GM23338 (cell line): ENCODE measurements at regions not wholly inside any gene's neighbourhood (a gene's known extent, or its start where the extent isn't known, plus 50 kb on each side); places are given as distances from the start of the nearest gene placed in this dataset.

Experiments
- ATAC-seq: fragments of 200-7000 bp; cut with Tn5 transposase; 3 replicates; pipeline ENCODE4 v1.9.1; 2020
- DNase-seq: peaks from one replicate; pipeline ENCODE4 v3.0.0-alpha.2; 2015; ENCODE audit warnings: low spot score
- H2AFZ ChIP-seq: fragments of 200-600 bp; sonication (generic); 2 replicates; pipeline ENCODE4 v1.8.0; 2016; ENCODE audit warnings: antibody characterized with exemption, mild to moderate bottlenecking, moderate library complexity
- H3F3A ChIP-seq: fragments of 200-600 bp; sonication (generic); replicated peaks from 2 replicates; pipeline ENCODE4 v1.8.0; 2017; ENCODE audit warnings: antibody characterized with exemption, mixed run types, low read depth
- H3K27ac ChIP-seq: fragments of 200-600 bp; sonication (generic); 2 replicates; pipeline ENCODE4 v1.6.1; 2016; ENCODE audit warnings: low read depth
- H3K27me3 ChIP-seq: fragments of 200-600 bp; sonication (generic); 2 replicates; pipeline ENCODE4 v1.8.0; 2016; ENCODE audit warnings: mild to moderate bottlenecking, mixed run types, moderate library complexity; ENCODE audit not compliant: insufficient read depth
- H3K36me3 ChIP-seq: fragments of 200-600 bp; sonication (generic); 2 replicates; pipeline ENCODE4 v1.8.0; 2016; ENCODE audit warnings: mild to moderate bottlenecking; ENCODE audit not compliant: insufficient read depth
- H3K4me1 ChIP-seq: fragments of 200-600 bp; sonication (generic); 2 replicates; pipeline ENCODE4 v1.8.0; 2016; ENCODE audit warnings: mild to moderate bottlenecking, moderate library complexity; ENCODE audit not compliant: insufficient read depth
- H3K4me2 ChIP-seq: fragments of 200-600 bp; sonication (generic); 2 replicates; pipeline ENCODE4 v1.7.1; 2017; ENCODE audit warnings: mixed run types
- H3K4me3 ChIP-seq: fragments of 200-600 bp; sonication (generic); 2 replicates; pipeline ENCODE4 v1.6.1; 2016; ENCODE audit warnings: mixed run types
- H3K79me2 ChIP-seq: fragments of 200-600 bp; sonication (generic); replicated peaks from 2 replicates; pipeline ENCODE4 v1.8.0; 2017; ENCODE audit warnings: mild to moderate bottlenecking; ENCODE audit not compliant: insufficient read depth
- H3K9me2 ChIP-seq: fragments of 200-600 bp; sonication (generic); 2 replicates; pipeline ENCODE4 v1.8.0; 2017; ENCODE audit not compliant: insufficient read depth
- H4K20me1 ChIP-seq: fragments of 200-600 bp; sonication (generic); replicated peaks from 2 replicates; pipeline ENCODE4 v1.8.0; 2017; ENCODE audit warnings: mild to moderate bottlenecking; ENCODE audit not compliant: insufficient read depth
- H3K27ac Mint-ChIP-seq: 2 replicates; pipeline ENCODE4 v1.8.0; 2020; ENCODE audit warnings: inconsistent platforms, mild to moderate bottlenecking, moderate library complexity, mixed read lengths
- H3K27me3 Mint-ChIP-seq: 3 replicates; pipeline ENCODE4 v1.8.0; 2022; ENCODE audit warnings: low read depth, mild to moderate bottlenecking, moderate library complexity, mixed read lengths, inconsistent platforms; ENCODE audit not compliant: insufficient read depth, poor library complexity
- H3K36me3 Mint-ChIP-seq: 3 replicates; pipeline ENCODE4 v1.8.0; 2021; ENCODE audit warnings: low read depth, mild to moderate bottlenecking, inconsistent platforms, moderate library complexity, mixed read lengths
- H3K4me1 Mint-ChIP-seq: 3 replicates; pipeline ENCODE4 v1.8.0; 2020; ENCODE audit warnings: mild to moderate bottlenecking, inconsistent platforms, mixed read lengths
- H3K4me3 Mint-ChIP-seq: 3 replicates; pipeline ENCODE4 v1.8.0; 2021; ENCODE audit warnings: moderate library complexity, mild to moderate bottlenecking, inconsistent platforms, mixed read lengths
- H3K9me3 Mint-ChIP-seq: 3 replicates; pipeline ENCODE4 v1.8.0; 2020; ENCODE audit warnings: moderate library complexity, mild to moderate bottlenecking, inconsistent platforms, mixed read lengths
- CREB1 ChIP-seq: fragments of 250-450 bp; sonication (Bioruptor Pico); IDR thresholded peaks from 2 replicates; pipeline ENCODE4 v1.5.0; 2020; ENCODE audit warnings: low read depth, mild to moderate bottlenecking, moderate library complexity
- EZH2phosphoT487 ChIP-seq: fragments of 200-600 bp; sonication (generic); IDR thresholded peaks from one replicate; pipeline ENCODE4 v1.8.1; 2018; ENCODE audit warnings: antibody characterized with exemption; ENCODE audit not compliant: unreplicated experiment
- POLR2AphosphoS5 ChIP-seq: IDR thresholded peaks from 2 replicates; pipeline ENCODE4 v1.6.1; 2016; ENCODE audit warnings: antibody characterized with exemption, low read depth
- ZNF331 ChIP-seq: fragments of 250-450 bp; sonication (Bioruptor Pico); IDR thresholded peaks from 2 replicates; pipeline ENCODE4 v1.5.0; 2020; ENCODE audit warnings: low read depth, mild to moderate bottlenecking, moderate library complexity
- ZNF462 ChIP-seq: fragments of 250-450 bp; sonication (Bioruptor Pico); IDR thresholded peaks from 2 replicates; pipeline ENCODE4 v1.5.0; 2020; ENCODE audit warnings: mild to moderate bottlenecking, moderate library complexity

GRCh38 chr9:115956371-115956770 is 197.2 kb upstream of the PAPPA start:
- H3K36me3 ChIP-seq = no peaks in the 10 kb centered on the region

More at GRCh38 chr9:115956371-115956770, 197.2 kb upstream of the PAPPA start:
- no peak for ATAC-seq
- Histone ChIP-seq H3F3A (no peaks in the 10 kb centered on the region), H3K9me2 (0 out of 2 replicates have a peak, but pooled peaks cover 5% of the 10 kb centered on the region), H4K20me1 (no peaks in the 10 kb centered on the region), H3K4me2 (no peak overlapping the region), H3K79me2 (no peaks in the 10 kb centered on the region), H3K4me1 (0 out of 2 replicates have a peak, but pooled peaks cover 5% of the 10 kb centered on the region), H3K27ac (no peak overlapping the region), H3K4me3 (no peak overlapping the region), H2AFZ (no peak overlapping the region), H3K27me3 (no peaks in the 10 kb centered on the region)
- no peak overlapping the region for H3K4me3 Mint-ChIP-seq
- peaks cover 3% of the 10 kb centered on the region for H3K9me3 Mint-ChIP-seq
- peaks cover 2% of the 10 kb centered on the region; the same call in 1 of the 3 replicates for H3K36me3 Mint-ChIP-seq
- no peaks in the 10 kb centered on the region for H3K27me3 Mint-ChIP-seq
- no peaks in the 10 kb centered on the region; the same call in 2 of the 3 replicates for H3K4me1 Mint-ChIP-seq
- no peak for DNase-seq
- TF ChIP-seq POLR2AphosphoS5 (no peak), ZNF462 (CRISPR knock-in tag) (no peak), CREB1 (CRISPR knock-in tag) (no peak), ZNF331 (CRISPR knock-in tag) (no peak), EZH2phosphoT487 (no peak)
- H3K27ac Mint-ChIP-seq = no peak overlapping the region
